ENCODE measurements at regions not wholly inside any gene's neighbourhood (a gene's known extent, or its start where the extent isn't known, plus 50 kb on each side); places are given as distances from the start of the nearest gene placed in this dataset.

DNA sequence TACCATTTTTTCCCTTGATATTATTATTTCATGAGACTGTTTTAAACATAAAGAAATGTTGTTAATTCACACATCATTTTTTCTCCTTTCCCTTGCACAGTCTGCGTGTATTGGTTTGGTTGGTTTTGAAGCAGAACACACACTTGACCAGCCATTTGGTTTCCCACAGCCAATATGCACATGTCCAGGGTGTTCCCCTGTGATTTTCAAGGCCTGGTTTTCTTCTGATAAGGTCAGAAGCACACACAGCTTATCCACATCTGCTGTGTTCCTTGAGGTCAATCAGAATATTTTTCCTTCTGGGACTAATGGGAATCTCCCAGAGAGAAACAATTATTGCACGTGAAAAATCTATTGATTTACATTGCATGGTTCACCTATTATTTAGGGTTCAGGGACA lies 103.2 kb upstream of the EFEMP1 start:
- intact Hi-C loops (cut with micrococcal nuclease) (no loop called here), dilution Hi-C loops (cut with HindIII; ENCODE audit: low sequenced_read_pairs, unreplicated experiment) (no loop called here), in situ Hi-C loops (cut with MboI; ENCODE audit: low sequenced_read_pairs) (no loop called here)
- Histone ChIP-seq H3K27ac (ENCODE audit: insufficient read depth, low read length) (no peak overlapping the region), H4K5ac (ENCODE audit: low read depth, low read length) (no peak overlapping the region), H3K14ac (replicated peaks; ENCODE audit: low read depth, low read length) (no peak overlapping the region), H3K4me2 (ENCODE audit: low read depth, low read length) (no peak overlapping the region), H3K9ac (ENCODE audit: low read depth, low read length) (no peak overlapping the region), H3K4me1 (ENCODE audit: control insufficient read depth, insufficient read depth, low read length) (no peaks in the 10 kb centered on the region), H3K56ac (ENCODE audit: extremely low read depth, insufficient read depth, low read length) (no peak overlapping the region), H4K91ac (ENCODE audit: insufficient read depth, low read depth, low read length) (no peak overlapping the region), H4K8ac (ENCODE audit: low read depth in 2 of 2, low read length in 2 of 2) (no peak overlapping the region), H2AK9ac (replicated peaks; ENCODE audit: low read depth, low read length, poor library complexity) (no peak overlapping the region), H2BK20ac (ENCODE audit: low read depth, low read length) (no peak overlapping the region), H3K9me1 (ENCODE audit: insufficient read depth, low read length) (no peaks in the 10 kb centered on the region), H2BK120ac (ENCODE audit: low read depth, low read length) (no peak overlapping the region), H3K23ac (ENCODE audit: low read depth, low read length) (no peak overlapping the region), H4K20me1 (ENCODE audit: insufficient read depth, low read length) (no peaks in the 10 kb centered on the region), H2BK5ac (ENCODE audit: low read depth, low read length, poor library complexity, severe bottlenecking) (no peak overlapping the region), H2AK5ac (ENCODE audit: low read depth, low read length) (no peak overlapping the region), H3K79me1 (ENCODE audit: low read depth in 1 of 2, low read length in 2 of 2) (no peaks in the 10 kb centered on the region), H3K27me3 (ENCODE audit: control insufficient read depth, insufficient read depth, low read length) (peaks cover 24% of the 10 kb centered on the region), H2AFZ (replicated peaks; ENCODE audit: low read length, poor library complexity) (no peak overlapping the region), H3K36me3 (ENCODE audit: control insufficient read depth, insufficient read depth, low read length) (no peaks in the 10 kb centered on the region), H3K4me3 (ENCODE audit: insufficient read depth, low read depth, low read length) (no peak overlapping the region), H2BK15ac (ENCODE audit: low read depth, low read length) (no peak overlapping the region), H3K9me3 (ENCODE audit: control insufficient read depth, insufficient read depth, low read length) (no peaks in the 10 kb centered on the region), H3K18ac (ENCODE audit: low read depth, low read length) (no peak overlapping the region), H3K4ac (ENCODE audit: low read depth, low read length) (no peak overlapping the region)
- no peak for DNase-seq
- no peak for ATAC-seq (ENCODE audit: low read depth)
- WGBS, 2 experiments (ENCODE audit: extremely low coverage in 2 of 2, insufficient read length in 1 of 2): no CpG with 5 or more reads among the region's 2 CpGs
- ChIA-PET POLR2A (ENCODE audit: unreplicated experiment) (no interaction called here), CTCF (no interaction called here)
- no TSS peak for BruUV-seq (replicated peaks)
- TF ChIP-seq BHLHE40 (IDR thresholded peaks at IDR 0.05; ENCODE audit: low read depth, low read length) (no peak), CHD1 (IDR thresholded peaks at IDR 0.05; ENCODE audit: low read depth, low read length) (no peak), MAZ (IDR thresholded peaks at IDR 0.05; ENCODE audit: borderline replicate concordance, low read depth, low read length) (no peak), FOS (IDR thresholded peaks at IDR 0.05; ENCODE audit: low read depth, low read length) (no peak), NFE2L2 (IDR thresholded peaks at IDR 0.05; ENCODE audit: low read depth, low read length) (no peak), MAFK (IDR thresholded peaks at IDR 0.05; ENCODE audit: low read depth, low read length) (no peak), CEBPB (IDR thresholded peaks at IDR 0.05; ENCODE audit: low read depth, low read length) (no peak), CTCF (conservative IDR thresholded peaks at IDR 0.05; ENCODE audit: low read depth, low read length) (no peak), RCOR1 (IDR thresholded peaks at IDR 0.05; ENCODE audit: insufficient replicate concordance, low read length) (no peak), POLR2A (IDR thresholded peaks at IDR 0.05; ENCODE audit: low read depth, low read length) (no peak), ELK1 (IDR thresholded peaks at IDR 0.05; ENCODE audit: borderline replicate concordance, low read depth, low read length) (no peak), RAD21 (IDR thresholded peaks at IDR 0.05; ENCODE audit: low read length) (no peak), RFX5 (IDR thresholded peaks at IDR 0.05; ENCODE audit: low read depth, low read length) (no peak), SMC3 (IDR thresholded peaks at IDR 0.05; ENCODE audit: low read depth, low read length) (no peak), MXI1 (IDR thresholded peaks at IDR 0.05; ENCODE audit: borderline replicate concordance, low read depth, low read length) (no peak)
- TF ChIP-seq, protein P1, sequence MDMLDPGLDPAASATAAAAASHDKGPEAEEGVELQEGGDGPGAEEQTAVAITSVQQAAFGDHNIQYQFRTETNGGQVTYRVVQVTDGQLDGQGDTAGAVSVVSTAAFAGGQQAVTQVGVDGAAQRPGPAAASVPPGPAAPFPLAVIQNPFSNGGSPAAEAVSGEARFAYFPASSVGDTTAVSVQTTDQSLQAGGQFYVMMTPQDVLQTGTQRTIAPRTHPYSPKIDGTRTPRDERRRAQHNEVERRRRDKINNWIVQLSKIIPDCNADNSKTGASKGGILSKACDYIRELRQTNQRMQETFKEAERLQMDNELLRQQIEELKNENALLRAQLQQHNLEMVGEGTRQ (IDR thresholded peaks at IDR 0.05; ENCODE audit: low read depth, low read length): no peak

Measured in IMR-90 (cell line).